Activated naive CD8-positive, alpha-beta T cell (primary cell): ENCODE measurements at regions not wholly inside any gene's neighbourhood (a gene's known extent, or its start where the extent isn't known, plus 50 kb on each side); places are given as distances from the start of the nearest gene placed in this dataset.

Source experiments
- H3K27ac Mint-ChIP-seq: one replicate; pipeline ENCODE4 v1.8.0; 2021; ENCODE audit warnings: mixed read lengths
- H3K27me3 Mint-ChIP-seq: one replicate; pipeline ENCODE4 v1.8.0; 2021; ENCODE audit warnings: mixed read lengths
- H3K36me3 Mint-ChIP-seq: one replicate; pipeline ENCODE4 v1.8.0; 2021; ENCODE audit warnings: mixed read lengths
- H3K4me1 Mint-ChIP-seq: one replicate; pipeline ENCODE4 v1.8.0; 2021; ENCODE audit warnings: low read depth, mixed read lengths
- H3K4me3 Mint-ChIP-seq: one replicate; pipeline ENCODE4 v1.8.0; 2021; ENCODE audit warnings: mild to moderate bottlenecking, mixed read lengths
- H3K9me3 Mint-ChIP-seq: one replicate; pipeline ENCODE4 v1.8.0; 2021; ENCODE audit warnings: low read depth, mixed read lengths

- no peak overlapping the region for H3K4me3 Mint-ChIP-seq
- H3K27ac Mint-ChIP-seq, result no peak overlapping the region
- H3K27me3 Mint-ChIP-seq, result peaks cover 2% of the 10 kb centered on the region
- H3K36me3 Mint-ChIP-seq, result peaks cover 4% of the 10 kb centered on the region
- no peaks in the 10 kb centered on the region for H3K4me1 Mint-ChIP-seq
- H3K9me3 Mint-ChIP-seq, result peaks cover 12% of the 10 kb centered on the region
These were observed 79.2 kb upstream of the CIBAR2 start for GRCh38 chr16:85191341-85191965.

- Mint-ChIP-seq H3K9me3 (peaks cover 12% of the 10 kb centered on the region), H3K4me1 (no peaks in the 10 kb centered on the region), H3K27me3 (peaks cover 2% of the 10 kb centered on the region), H3K36me3 (peaks cover 4% of the 10 kb centered on the region), H3K27ac (no peak overlapping the region), H3K4me3 (no peak overlapping the region)
These were observed 80.2 kb upstream of the CIBAR2 start for GRCh38 chr16:85192238-85193114.

DNA sequence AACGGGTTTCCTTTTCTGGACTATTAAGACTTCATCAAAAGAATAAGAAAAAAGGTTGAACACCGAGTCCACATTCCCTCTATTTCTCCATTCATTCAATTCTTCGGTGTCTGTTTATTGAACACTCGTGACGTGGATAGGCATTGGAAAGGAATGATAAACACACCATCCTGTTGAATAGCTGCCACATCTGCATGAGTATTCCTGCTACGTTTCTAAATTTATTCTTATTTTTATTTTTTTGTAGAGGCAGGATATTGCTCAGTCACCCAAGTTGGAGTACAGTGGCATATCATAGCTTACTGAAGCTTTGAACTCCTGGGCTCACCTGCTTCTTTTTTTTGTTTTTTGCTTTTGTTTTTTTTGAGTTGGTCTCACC is 80.8 kb upstream of the CIBAR2 start:
- H3K9me3 Mint-ChIP-seq, result peaks cover 12% of the 10 kb centered on the region
- H3K4me3 Mint-ChIP-seq, result no peak overlapping the region
- peaks cover 4% of the 10 kb centered on the region for H3K36me3 Mint-ChIP-seq
- peaks cover 2% of the 10 kb centered on the region for H3K27me3 Mint-ChIP-seq
- H3K27ac Mint-ChIP-seq, result no peak overlapping the region
- H3K4me1 Mint-ChIP-seq, result no peaks in the 10 kb centered on the region

DNA sequence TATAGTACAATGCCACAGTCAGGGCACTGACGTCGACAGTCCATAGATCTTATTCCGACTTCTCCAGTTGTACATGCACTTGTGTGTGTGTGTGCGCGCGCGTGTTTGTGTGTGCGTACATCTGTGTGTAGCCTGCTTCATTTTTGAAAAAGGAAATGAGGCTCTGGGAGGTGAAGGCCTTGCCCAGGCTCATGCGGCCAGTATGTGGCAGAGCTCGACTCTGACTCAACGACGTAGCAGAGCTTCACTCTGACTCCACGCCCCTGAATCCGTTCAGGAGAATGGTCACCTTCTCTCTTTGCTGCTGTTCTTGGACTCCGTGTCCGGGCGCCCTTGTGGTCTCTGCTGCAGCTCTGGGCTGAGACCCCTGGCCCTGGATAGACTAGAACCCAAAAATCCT is 81.6 kb upstream of the CIBAR2 start:
- peaks cover 4% of the 10 kb centered on the region for H3K36me3 Mint-ChIP-seq

DNA sequence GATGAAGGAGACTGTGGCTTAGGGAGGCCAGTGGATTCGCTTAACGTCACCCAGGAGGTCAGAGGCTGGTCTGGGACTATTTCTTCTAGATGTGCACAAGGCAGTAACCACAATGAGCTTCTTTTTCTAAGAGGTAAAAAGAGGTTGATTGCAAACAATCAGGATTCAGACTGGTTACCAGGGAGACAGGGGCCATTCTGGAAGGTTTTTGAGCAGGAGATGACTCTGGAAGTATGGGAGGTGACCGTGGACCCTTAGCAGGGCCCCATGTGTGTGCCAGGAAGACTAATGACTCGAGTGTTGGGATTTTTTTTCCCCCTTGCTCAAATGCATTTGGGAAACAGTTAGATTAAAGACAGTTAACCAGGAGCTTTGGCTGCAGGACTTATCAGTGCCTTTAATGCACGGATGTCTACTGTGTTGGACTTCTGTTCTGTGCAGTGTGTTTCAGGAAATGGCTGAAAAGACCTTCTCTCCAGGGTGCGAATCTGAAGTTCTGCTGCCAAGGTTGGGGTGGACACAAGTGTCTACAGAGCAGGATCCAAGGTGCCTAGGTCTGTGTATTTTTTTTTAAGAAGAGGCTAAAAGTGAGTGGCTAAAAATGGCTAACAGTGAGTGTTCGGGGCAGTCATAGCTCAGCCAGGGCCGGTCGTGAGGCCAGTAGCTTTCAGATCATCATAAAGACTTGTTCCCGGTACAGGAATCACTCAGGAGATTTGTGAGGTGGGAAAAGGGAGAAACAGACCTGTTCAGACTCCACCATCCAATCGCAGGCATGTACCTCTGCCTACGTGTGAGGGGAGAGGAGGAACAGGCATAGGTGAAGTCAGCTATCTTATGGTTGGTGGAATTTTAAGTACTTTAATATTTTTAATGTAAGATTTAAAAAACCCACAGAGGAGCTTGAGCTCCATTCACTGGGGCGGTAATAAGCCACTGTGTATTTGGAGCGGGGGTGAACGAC is 82.3 kb upstream of the CIBAR2 start:
- Mint-ChIP-seq H3K36me3 (peaks cover 4% of the 10 kb centered on the region), H3K27ac (no peak overlapping the region), H3K4me1 (no peaks in the 10 kb centered on the region), H3K9me3 (peaks cover 8% of the 10 kb centered on the region), H3K27me3 (peaks cover 2% of the 10 kb centered on the region), H3K4me3 (no peak overlapping the region)

More for the DNA sequence above, 81.6 kb upstream of the CIBAR2 start:
- no peaks in the 10 kb centered on the region for H3K4me1 Mint-ChIP-seq
- H3K27ac Mint-ChIP-seq, result no peak overlapping the region
- H3K27me3 Mint-ChIP-seq, result peaks cover 2% of the 10 kb centered on the region
- no peak overlapping the region for H3K4me3 Mint-ChIP-seq
- H3K9me3 Mint-ChIP-seq, result peaks cover 12% of the 10 kb centered on the region

GRCh38 chr16:85195271-85195647 is 83.0 kb upstream of the CIBAR2 start:
- Mint-ChIP-seq H3K9me3 (peaks cover 2% of the 10 kb centered on the region), H3K4me1 (no peaks in the 10 kb centered on the region), H3K27ac (no peak overlapping the region), H3K4me3 (no peak overlapping the region), H3K27me3 (peaks cover 2% of the 10 kb centered on the region), H3K36me3 (no peaks in the 10 kb centered on the region)

DNA sequence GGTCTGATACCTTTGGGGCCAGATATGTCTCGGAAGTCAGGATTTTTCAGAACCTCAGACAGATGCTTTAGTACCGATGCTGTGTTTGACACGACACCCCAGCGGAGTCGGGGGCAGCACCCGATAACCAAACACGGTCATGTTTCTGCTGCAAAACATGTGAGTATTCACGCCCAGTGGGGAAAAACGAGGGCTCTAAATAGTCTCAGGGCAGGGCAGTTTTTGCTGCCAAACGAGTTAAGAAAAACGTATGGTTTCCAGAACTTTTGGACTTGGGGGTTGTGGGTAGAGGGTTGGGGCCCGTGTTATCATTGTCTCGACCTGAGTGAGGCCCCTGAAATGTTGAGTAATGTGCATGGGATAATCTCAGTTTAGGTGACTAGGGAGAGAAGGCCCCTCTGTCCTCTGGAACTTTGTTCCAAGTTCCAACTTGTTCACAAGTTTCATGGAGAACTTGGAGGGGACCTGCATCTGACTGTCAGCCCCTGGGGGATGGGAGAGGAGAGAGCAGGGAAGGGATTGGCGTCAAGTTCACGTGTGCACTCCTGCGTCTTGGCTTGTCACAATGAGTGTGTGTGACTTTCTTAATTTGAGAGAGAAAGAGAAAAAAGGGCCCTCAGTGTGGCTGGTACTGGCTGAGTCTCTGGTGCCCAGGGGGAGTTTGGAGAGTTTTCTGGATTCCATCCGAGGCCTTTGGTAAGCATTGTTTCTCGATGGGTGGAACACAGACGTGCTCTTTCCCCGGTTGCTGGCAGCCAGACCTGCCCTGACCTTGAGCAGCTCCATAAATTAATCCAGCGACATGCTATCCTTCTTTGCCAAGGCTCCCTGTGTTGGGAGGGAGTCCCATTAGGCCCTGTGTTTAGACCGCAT is 83.9 kb upstream of the CIBAR2 start:
- H3K36me3 Mint-ChIP-seq, result no peaks in the 10 kb centered on the region
- H3K4me1 Mint-ChIP-seq, result no peaks in the 10 kb centered on the region
- peaks cover 2% of the 10 kb centered on the region for H3K27me3 Mint-ChIP-seq
- H3K9me3 Mint-ChIP-seq, result no peaks in the 10 kb centered on the region
- H3K27ac Mint-ChIP-seq, result no peak overlapping the region
- no peak overlapping the region for H3K4me3 Mint-ChIP-seq

DNA sequence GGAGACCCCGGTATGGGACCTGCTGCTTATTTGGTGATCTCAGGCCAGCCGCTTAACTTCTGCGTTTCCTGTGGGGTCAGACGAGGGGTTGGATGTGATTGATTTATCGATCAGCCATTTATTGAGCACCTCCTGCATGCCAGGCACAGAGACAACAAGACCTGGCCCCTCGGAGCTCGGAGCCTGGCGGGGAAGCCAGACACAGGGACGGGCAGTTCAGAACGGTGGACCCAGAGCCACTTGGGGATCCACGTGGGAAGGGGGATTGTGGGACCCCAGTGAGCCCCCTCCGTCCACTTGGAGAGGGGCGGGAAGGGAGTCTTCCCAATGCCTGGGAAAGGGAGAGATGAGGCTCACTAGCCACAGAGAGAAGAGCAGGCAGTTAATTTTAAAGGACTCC is 84.7 kb upstream of the CIBAR2 start:
- Mint-ChIP-seq H3K9me3 (no peaks in the 10 kb centered on the region), H3K36me3 (no peaks in the 10 kb centered on the region), H3K4me3 (no peak overlapping the region), H3K4me1 (no peaks in the 10 kb centered on the region), H3K27me3 (peaks cover 2% of the 10 kb centered on the region), H3K27ac (no peak overlapping the region)

GRCh38 chr16:85197611-85198566 is 85.6 kb upstream of the CIBAR2 start:
- Mint-ChIP-seq H3K4me3 (no peak overlapping the region), H3K9me3 (no peaks in the 10 kb centered on the region), H3K36me3 (no peaks in the 10 kb centered on the region), H3K4me1 (no peaks in the 10 kb centered on the region), H3K27me3 (peaks cover 2% of the 10 kb centered on the region), H3K27ac (no peak overlapping the region)

DNA sequence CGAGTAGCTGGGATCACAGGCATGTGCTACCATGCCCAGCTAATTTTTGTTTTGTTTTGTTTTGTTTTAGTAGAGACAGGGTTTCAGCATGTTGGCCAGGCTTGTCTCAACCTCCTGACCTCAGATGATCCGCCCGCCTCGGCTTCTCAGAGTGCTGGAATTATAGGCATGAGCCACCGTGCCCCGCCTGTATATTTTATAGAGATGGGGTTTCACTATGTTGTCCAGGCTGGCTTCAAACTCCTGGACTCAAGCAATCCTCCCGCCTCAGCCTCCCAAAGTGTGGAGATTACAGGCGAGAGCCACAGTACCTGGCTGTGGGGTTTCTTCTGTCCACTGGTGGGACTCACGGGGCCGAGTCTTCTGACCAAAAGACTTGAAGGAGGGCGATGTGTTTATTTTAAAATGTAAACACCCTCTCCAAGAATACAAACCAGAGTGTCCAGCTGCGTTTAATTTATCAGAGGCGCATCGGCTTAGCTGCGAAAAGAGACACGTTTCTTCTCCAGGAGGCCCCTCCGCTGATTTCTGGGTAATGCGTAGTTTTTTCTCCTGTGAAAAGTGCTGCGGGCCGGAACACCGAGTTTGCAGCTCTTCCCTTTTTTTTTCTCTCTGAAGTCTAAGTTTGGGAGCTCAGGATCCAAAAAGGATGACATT is 86.9 kb upstream of the CIBAR2 start:
- no peaks in the 10 kb centered on the region for H3K4me1 Mint-ChIP-seq
- H3K27me3 Mint-ChIP-seq, result peaks cover 2% of the 10 kb centered on the region
- H3K27ac Mint-ChIP-seq, result no peak overlapping the region
- no peak overlapping the region for H3K4me3 Mint-ChIP-seq
- no peaks in the 10 kb centered on the region for H3K36me3 Mint-ChIP-seq
- no peaks in the 10 kb centered on the region for H3K9me3 Mint-ChIP-seq

DNA sequence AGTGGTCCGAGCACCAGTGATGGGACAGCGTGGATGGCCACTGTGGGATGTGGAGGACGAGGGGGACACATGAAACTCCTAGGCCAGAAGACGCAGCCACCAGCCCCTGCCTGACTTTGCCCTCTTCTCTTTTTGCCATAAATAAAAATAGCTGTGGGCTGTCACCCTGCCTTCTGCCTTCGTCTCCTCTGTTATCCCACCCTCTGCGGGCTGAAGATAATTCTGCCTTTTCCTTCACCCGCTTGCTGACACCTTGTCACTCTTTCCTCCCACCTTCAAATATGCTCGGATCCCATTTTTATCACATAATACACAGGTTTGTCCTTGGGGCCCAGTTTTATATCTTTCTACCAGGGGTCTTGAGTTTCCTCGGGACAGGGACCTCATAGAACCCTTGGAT is 87.6 kb upstream of the CIBAR2 start:
- Mint-ChIP-seq H3K9me3 (no peaks in the 10 kb centered on the region), H3K27ac (no peak overlapping the region), H3K36me3 (no peaks in the 10 kb centered on the region), H3K27me3 (no peaks in the 10 kb centered on the region), H3K4me1 (no peaks in the 10 kb centered on the region), H3K4me3 (no peak overlapping the region)

DNA sequence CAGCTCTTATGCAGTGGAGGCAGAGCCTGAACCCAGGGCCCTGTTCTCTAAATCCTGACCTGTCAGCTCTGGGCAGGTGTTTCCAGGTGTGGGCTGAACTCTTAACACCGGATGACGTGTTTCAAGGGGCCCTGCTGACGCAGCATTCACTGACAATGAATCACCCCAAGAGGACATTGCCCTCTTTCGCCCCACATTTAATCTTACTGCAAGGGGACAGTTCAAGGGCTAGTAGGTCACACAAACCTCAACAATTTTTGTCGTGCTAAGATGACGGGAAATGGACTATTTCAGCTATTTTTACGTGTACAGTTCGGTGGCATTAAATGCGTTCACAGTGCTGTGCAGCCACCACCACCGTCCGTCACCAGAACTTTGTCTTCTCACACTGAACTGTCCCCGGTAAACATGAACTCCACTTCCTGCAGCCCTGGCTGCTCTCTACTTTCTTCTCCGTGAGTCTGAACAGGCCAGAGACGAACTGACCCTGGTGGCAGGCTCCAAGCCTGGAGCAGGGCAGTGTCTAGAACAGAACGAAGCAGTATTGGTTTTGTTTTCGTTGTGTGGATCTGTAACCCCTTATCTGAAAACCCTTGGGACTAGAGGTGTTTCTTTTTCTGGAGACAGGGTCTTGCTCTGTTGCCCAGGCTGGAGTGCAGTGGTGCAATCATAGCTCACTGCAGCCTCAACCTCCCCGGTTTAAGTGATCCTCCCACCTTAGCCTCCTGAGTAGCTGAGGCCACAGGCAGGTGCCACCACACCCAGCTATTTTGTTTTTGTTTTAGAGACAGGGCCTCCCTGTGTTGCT is 88.4 kb upstream of the CIBAR2 start:
- no peaks in the 10 kb centered on the region for H3K36me3 Mint-ChIP-seq
- peaks cover under 1% of the 10 kb centered on the region for H3K27me3 Mint-ChIP-seq
- H3K9me3 Mint-ChIP-seq, result no peaks in the 10 kb centered on the region
- H3K4me1 Mint-ChIP-seq, result no peaks in the 10 kb centered on the region
- H3K4me3 Mint-ChIP-seq, result no peak overlapping the region
- H3K27ac Mint-ChIP-seq, result no peak overlapping the region
